Fibroblast of pulmonary artery (primary cell): ENCODE measurements at regions not wholly inside any gene's neighbourhood (a gene's known extent, or its start where the extent isn't known, plus 50 kb on each side); places are given as distances from the start of the nearest gene placed in this dataset.
"Not testable (repeated sequence)": the region's sequence is repeated elsewhere in the genome, so short reads cannot be mapped to it uniquely, and the experiment has no call there.

Experiments used
- DNase-seq: peaks from one replicate; pipeline ENCODE4 v3.0.0-alpha.2; 2010; ENCODE audit warnings: low read depth
- H3K4me3 ChIP-seq: replicated peaks from 2 replicates; pipeline ENCODE4 v1.5.1; 2011; ENCODE audit warnings: low read depth, mild to moderate bottlenecking, control low read depth, low read length, moderate library complexity
- TF ChIP-seq, protein P1 (sequence below): IDR thresholded peaks from 2 replicates; pipeline ENCODE4 v1.5.1; 2011; ENCODE audit warnings: mild to moderate bottlenecking, control low read depth, low read length, inconsistent platforms; ENCODE audit errors: missing control alignments

DNA sequence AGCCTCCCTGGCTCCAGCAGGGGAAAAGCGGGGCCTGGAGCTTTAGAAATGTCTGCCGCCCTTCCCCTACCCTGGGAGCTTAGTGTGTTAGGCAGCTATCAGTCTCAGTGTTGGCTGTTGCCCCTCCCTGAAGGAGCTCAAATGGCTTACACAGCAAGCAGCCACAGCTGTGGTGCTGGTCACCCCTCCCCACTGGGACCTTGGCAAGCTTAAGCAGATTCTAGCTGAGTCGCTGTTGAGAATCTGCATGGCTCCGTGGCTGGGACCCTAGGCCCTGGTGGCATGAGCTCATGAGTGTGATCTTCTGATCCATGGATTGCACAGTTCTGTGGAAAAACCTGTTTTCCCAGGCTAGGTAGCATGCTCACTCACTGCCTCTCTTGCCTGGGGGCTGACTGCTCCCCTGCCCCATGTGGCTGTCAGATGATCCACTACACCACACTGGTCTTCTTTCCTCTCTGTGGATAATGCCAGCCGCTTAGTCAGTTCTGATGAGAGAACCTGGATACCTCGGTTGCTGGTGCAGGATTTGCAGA is 714.0 kb downstream of the MAFB start:
- TF ChIP-seq, protein P1, sequence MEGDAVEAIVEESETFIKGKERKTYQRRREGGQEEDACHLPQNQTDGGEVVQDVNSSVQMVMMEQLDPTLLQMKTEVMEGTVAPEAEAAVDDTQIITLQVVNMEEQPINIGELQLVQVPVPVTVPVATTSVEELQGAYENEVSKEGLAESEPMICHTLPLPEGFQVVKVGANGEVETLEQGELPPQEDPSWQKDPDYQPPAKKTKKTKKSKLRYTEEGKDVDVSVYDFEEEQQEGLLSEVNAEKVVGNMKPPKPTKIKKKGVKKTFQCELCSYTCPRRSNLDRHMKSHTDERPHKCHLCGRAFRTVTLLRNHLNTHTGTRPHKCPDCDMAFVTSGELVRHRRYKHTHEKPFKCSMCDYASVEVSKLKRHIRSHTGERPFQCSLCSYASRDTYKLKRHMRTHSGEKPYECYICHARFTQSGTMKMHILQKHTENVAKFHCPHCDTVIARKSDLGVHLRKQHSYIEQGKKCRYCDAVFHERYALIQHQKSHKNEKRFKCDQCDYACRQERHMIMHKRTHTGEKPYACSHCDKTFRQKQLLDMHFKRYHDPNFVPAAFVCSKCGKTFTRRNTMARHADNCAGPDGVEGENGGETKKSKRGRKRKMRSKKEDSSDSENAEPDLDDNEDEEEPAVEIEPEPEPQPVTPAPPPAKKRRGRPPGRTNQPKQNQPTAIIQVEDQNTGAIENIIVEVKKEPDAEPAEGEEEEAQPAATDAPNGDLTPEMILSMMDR = no peak
- no peak overlapping the region for H3K4me3 ChIP-seq
- DNase-seq = no peak

DNA sequence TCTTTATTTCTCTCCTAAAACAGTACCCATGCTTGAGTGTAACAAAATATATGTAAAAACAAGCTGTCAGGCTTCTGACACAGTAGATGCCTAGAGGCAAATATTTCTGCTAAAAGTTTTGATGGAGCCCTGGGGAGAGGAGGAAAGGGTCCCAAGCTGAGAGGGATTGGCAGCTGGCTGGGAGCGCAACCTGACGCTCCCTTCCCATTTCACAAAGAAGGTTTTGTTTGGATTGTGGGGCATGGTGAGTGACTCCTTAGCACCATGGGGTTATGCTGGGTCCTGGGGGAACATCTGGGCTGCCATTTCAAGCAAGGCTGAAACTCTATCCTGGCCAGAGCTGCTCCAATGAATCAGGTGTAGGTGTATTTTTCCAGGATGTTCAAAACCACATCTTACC is 720.5 kb downstream of the MAFB start:
- H3K4me3 ChIP-seq = no peak overlapping the region
- TF ChIP-seq, protein P1 = no peak
- no peak for DNase-seq

DNA sequence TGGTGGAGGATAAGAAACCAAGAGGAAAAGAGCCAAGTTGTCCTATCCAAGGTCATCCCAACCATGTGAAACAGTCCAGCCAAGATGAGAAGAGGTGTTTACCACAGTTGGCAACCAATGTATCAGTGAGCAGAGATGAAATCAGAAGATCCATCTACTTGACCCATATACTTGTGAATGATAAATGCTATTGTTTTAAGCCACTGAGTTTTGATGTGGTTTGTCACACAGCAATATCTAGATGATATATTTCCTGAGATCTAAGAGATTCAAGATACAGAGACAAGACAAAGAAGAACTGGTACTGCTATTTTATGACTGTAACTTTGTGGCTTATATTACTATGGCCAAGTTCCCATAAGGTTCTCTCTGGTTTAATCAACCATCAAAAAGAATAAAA is 721.2 kb downstream of the MAFB start:
- no peak for DNase-seq
- TF ChIP-seq, protein P1 = no peak
- no peak overlapping the region for H3K4me3 ChIP-seq

DNA sequence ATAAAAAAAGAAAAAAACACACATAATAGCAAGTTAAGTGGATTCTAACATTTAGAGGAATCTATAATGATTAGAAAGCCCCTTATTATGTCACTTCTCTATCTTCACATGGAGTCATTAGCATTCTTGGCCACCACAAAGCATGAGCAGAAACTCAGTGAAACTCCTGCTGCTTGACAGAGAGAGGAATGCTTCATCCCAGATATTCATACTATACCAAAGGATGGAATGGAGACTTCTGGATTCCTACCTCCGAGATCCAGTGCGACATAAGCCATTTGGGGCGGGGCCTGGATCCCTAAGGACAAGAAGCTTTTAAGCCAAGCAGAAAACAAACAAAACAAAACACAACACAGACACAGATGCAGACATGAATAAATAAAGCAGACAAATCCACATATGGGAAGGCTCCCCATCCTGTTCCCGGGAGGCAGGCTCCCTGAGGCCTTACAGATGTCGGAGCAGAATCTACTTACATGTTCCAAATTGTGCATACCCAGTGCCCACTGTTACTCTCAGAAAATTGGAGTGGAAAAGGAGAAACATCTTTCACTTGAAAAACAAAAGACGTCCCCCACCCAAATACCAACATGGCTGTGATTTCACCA is 727.3 kb downstream of the MAFB start:
- TF ChIP-seq, protein P1 = no peak
- H3K4me3 ChIP-seq = no peak overlapping the region
- DNase-seq = no peak

DNA sequence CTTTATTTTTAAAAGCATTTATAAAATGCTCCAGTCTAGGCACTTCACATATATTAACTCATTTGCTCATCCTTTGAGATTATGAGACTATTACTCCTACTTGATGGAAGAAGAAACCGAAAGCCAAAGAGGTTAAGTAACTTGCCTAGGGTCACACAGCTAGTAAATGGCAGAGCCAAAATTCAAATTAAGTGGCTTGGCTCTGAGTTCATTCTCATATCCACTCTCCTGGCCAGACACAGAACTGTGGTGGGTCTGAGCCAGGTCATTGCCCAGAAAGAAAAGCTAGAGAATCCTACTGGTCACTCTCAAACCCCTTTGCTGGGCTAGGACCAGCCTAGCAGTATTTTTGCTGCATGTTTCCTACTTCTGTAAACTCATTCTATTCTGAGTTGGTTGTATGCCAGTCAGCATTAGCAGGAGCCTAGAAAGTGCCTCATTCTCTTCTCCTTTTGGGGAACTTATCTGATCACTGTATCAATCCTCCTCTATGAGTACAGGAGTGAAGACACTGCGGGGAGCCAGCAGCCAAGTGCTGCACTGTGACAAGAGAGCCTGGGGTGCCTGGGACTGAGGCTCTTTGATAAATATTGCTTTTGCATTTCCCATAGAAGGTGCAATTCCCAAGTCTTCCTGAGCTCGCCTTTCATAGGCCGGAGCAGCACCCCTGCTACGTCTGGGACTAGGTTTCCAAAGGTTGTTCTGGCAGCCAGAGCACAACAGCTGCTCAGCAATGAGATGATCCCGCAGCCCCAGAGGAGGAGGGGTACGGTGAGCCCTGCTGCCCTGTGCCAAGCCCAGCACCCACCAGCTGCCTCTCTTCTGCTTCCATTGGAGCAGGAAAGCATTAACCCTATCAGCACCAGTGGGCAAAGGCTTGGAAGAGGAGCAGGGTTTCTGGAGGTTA is 728.3 kb downstream of the MAFB start:
- TF ChIP-seq, protein P1 = no peak
- no peak overlapping the region for H3K4me3 ChIP-seq
- DNase-seq = no peak

DNA sequence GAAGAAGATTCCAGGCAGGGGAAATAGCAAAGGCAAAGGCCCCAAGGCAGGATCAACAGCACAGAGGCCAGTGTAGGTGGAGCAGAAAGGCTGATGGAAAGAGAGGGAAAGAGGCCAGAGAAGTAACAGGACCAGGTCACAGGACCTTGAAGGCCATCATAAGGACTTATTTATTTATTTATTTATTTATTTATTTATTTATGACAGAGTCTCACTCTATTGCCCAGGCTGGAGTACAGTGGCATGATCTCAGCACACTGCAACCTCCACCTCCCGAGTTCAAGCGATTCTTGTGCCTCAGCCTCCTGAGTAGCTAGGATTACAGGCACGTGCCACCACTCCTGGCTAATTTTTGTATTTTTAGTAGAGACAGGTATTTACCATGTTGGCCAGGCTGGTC is 731.1 kb downstream of the MAFB start:
- DNase-seq, H3K4me3 ChIP-seq: not testable (repeated sequence)

DNA sequence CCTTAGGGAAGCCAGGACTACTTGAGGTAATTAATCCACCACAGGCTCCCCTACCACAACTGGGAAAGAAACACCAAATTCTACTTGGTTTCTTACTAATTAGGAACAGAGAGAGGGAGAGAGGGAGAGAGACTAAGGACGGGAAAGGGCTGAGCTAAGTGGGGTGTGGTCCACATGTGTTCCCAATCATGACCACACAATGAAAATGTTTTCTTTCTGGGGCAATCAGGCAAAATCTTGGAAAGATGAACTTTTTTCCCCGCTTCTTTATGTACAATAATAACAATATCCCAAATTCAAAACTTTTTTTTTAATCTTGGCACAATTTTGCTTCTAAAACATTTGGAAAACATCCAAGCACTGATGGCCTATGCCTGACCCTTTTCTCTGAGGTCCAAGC is 734.4 kb downstream of the MAFB start:
- TF ChIP-seq, protein P1 = no peak
- no peak overlapping the region for H3K4me3 ChIP-seq
- no peak for DNase-seq
